Kidney capillary endothelial cell (primary cell): ENCODE measurements at regions not wholly inside any gene's neighbourhood (a gene's known extent, or its start where the extent isn't known, plus 50 kb on each side); places are given as distances from the start of the nearest gene placed in this dataset.
"Not testable (repeated sequence)": the region's sequence is repeated elsewhere in the genome, so short reads cannot be mapped to it uniquely, and the experiment has no call there.

Experiments
- DNase-seq: peaks from one replicate; pipeline ENCODE4 v3.0.0-alpha.2; 2018; ENCODE audit warnings: low spot score

GRCh38 chr11:70894566-70895365 lies 357.6 kb downstream of the SHANK2 start:
- DNase-seq, result no peak

GRCh38 chr11:70895366-70895670 lies 357.1 kb downstream of the SHANK2 start:
- no peak for DNase-seq

- no peak for DNase-seq
Measured at GRCh38 chr11:70897429-70897828, 354.9 kb downstream of the SHANK2 start.

GRCh38 chr11:70899616-70900015 lies 352.8 kb downstream of the SHANK2 start:
- DNase-seq, result no peak

- DNase-seq, result no peak
Measured at GRCh38 chr11:70900540-70900939, 351.8 kb downstream of the SHANK2 start.

GRCh38 chr11:70901951-70902521 lies 350.3 kb downstream of the SHANK2 start:
- no peak for DNase-seq

- not testable (repeated sequence) for DNase-seq
Measured at GRCh38 chr11:70903229-70903628, 349.1 kb downstream of the SHANK2 start.

GRCh38 chr11:70906101-70906500 lies 346.3 kb downstream of the SHANK2 start:
- DNase-seq, result no peak

- no peak for DNase-seq
Measured at GRCh38 chr11:70908223-70908622, 344.2 kb downstream of the SHANK2 start.

GRCh38 chr11:70910835-70911234 lies 341.5 kb downstream of the SHANK2 start:
- no peak for DNase-seq

GRCh38 chr11:70912226-70912840 lies 340.0 kb downstream of the SHANK2 start:
- no peak for DNase-seq

GRCh38 chr11:70913715-70914231 lies 338.6 kb downstream of the SHANK2 start:
- DNase-seq, result no peak

GRCh38 chr11:70914496-70914895 lies 337.9 kb downstream of the SHANK2 start:
- no peak for DNase-seq

GRCh38 chr11:70915158-70915985 lies 337.0 kb downstream of the SHANK2 start:
- DNase-seq, result no peak

- no peak for DNase-seq
Measured at GRCh38 chr11:70916351-70916750, 336.0 kb downstream of the SHANK2 start.

- no peak for DNase-seq
Measured at GRCh38 chr11:70918242-70918641, 334.1 kb downstream of the SHANK2 start.

- no peak for DNase-seq
Measured at GRCh38 chr11:70921804-70922203, 330.6 kb downstream of the SHANK2 start.

GRCh38 chr11:70924108-70924507 lies 328.3 kb downstream of the SHANK2 start:
- DNase-seq, result no peak

GRCh38 chr11:70925238-70925637 lies 327.1 kb downstream of the SHANK2 start:
- no peak for DNase-seq

- no peak for DNase-seq
Measured at GRCh38 chr11:70926543-70927201, 325.7 kb downstream of the SHANK2 start.

- no peak for DNase-seq
Measured at GRCh38 chr11:70928854-70929598, 323.4 kb downstream of the SHANK2 start.
